ENCODE measurements at regions not wholly inside any gene's neighbourhood (a gene's known extent, or its start where the extent isn't known, plus 50 kb on each side); places are given as distances from the start of the nearest gene placed in this dataset.

DNA sequence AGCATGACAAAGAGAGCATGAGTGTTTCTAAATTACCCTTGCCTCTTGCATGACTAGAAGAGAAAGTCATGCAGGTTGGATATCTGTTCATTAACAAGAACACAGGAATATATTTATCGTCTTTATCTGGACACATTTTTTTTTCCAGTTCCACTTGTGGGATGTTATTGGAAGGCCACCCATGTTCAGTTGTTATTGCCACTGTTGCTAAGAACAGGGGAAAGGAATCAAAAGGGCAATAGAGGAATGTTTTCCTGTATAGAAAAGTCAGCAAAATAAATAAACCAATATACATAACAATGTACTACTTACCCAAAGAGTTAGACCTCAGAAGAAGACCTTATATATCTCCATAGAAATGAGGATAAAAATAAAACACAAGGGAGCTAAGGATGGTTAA is 270.1 kb downstream of the QDPR start:
- TF ChIP-seq, protein P1, sequence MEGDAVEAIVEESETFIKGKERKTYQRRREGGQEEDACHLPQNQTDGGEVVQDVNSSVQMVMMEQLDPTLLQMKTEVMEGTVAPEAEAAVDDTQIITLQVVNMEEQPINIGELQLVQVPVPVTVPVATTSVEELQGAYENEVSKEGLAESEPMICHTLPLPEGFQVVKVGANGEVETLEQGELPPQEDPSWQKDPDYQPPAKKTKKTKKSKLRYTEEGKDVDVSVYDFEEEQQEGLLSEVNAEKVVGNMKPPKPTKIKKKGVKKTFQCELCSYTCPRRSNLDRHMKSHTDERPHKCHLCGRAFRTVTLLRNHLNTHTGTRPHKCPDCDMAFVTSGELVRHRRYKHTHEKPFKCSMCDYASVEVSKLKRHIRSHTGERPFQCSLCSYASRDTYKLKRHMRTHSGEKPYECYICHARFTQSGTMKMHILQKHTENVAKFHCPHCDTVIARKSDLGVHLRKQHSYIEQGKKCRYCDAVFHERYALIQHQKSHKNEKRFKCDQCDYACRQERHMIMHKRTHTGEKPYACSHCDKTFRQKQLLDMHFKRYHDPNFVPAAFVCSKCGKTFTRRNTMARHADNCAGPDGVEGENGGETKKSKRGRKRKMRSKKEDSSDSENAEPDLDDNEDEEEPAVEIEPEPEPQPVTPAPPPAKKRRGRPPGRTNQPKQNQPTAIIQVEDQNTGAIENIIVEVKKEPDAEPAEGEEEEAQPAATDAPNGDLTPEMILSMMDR (IDR thresholded peaks at IDR 0.05): no peak
- TF ChIP-seq POLR2A (IDR thresholded peaks at IDR 0.05): no peak

All from body of pancreas (tissue), 4 donors.